ENCODE measurements at regions not wholly inside any gene's neighbourhood (a gene's known extent, or its start where the extent isn't known, plus 50 kb on each side); places are given as distances from the start of the nearest gene placed in this dataset.

DNA sequence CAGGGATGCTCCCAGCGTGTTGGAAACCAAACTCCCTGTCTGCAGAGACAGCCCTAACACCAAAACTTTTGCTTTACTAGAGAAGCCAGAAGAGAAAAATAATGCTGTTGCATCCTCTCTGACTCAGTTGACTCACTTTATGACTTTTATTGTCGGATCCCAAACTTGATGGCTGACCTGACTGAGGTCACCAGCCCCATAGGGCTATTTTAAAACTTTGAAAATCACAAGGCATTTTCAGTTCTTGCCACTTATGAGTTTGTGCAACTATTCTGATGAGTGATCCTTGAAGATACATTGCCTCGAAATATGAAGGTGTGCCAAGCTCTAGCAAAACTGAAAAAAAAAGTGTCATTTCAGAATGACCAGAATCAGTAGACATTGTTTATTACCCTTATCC is 320.2 kb downstream of the DLEU7 start:
- intact Hi-C loops (cut with micrococcal nuclease; ENCODE audit: unreplicated experiment), result no loop called here
- Histone ChIP-seq H3K27me3 (replicated peaks; ENCODE audit: insufficient read depth, low read depth, low read length, poor library complexity) (no peaks in the 10 kb centered on the region), H3K36me3 (ENCODE audit: insufficient read depth, low read length, poor library complexity, severe bottlenecking) (no peaks in the 10 kb centered on the region), H3K4me3 (ENCODE audit: low read depth, low read length, poor library complexity, severe bottlenecking) (no peak overlapping the region), H3K4me1 (ENCODE audit: insufficient read depth, low read length, poor library complexity, severe bottlenecking) (peaks cover 10% of the 10 kb centered on the region), H3K9me3 (ENCODE audit: low read depth, low read length, poor library complexity, severe bottlenecking) (no peaks in the 10 kb centered on the region), H3K27ac (ENCODE audit: low read depth, low read length, poor library complexity, severe bottlenecking) (no peak overlapping the region)
- BruUV-seq (replicated peaks), result no TSS peak
- no peak for TF ChIP-seq EZH2 (IDR thresholded peaks at IDR 0.05; ENCODE audit: borderline replicate concordance, low read depth, low read length, poor library complexity, severe bottlenecking)
- TF ChIP-seq CTCF (conservative IDR thresholded peaks at IDR 0.05; ENCODE audit: low read depth, low read length), result no peak
- CTCF ChIA-PET, result no interaction called here
- no peak for DNase-seq (ENCODE audit: low spot score)
- POLR2A ChIA-PET (ENCODE audit: low non-redundant PET), result no interaction called here

DNA sequence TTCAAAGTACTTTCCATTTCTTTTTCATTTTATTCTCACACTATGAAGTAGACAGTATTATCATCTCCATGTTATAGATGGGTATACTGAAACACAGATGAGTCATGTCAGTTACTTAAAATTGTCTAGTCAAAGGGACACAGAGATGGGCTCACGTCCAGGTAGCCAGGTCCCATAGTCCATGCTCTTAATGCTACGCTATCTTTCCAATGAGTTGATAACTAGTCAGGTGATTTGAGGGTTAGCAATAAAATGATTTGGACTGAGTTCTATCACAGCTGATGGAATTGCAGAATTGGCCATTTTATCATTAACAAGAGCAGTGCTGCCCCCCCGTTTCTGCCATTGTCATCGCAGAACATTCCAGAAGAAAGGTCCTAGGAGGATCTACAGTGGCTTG is 318.9 kb downstream of the DLEU7 start:
- intact Hi-C loops (cut with micrococcal nuclease; ENCODE audit: unreplicated experiment), result no loop called here
- no peak for TF ChIP-seq EZH2 (IDR thresholded peaks at IDR 0.05; ENCODE audit: borderline replicate concordance, low read depth, low read length, poor library complexity, severe bottlenecking)
- TF ChIP-seq CTCF (conservative IDR thresholded peaks at IDR 0.05; ENCODE audit: low read depth, low read length), result no peak
- Histone ChIP-seq H3K4me1 (ENCODE audit: insufficient read depth, low read length, poor library complexity, severe bottlenecking) (peaks cover 10% of the 10 kb centered on the region), H3K9me3 (ENCODE audit: low read depth, low read length, poor library complexity, severe bottlenecking) (no peaks in the 10 kb centered on the region), H3K4me3 (ENCODE audit: low read depth, low read length, poor library complexity, severe bottlenecking) (no peak overlapping the region), H3K36me3 (ENCODE audit: insufficient read depth, low read length, poor library complexity, severe bottlenecking) (no peaks in the 10 kb centered on the region), H3K27me3 (replicated peaks; ENCODE audit: insufficient read depth, low read depth, low read length, poor library complexity) (no peaks in the 10 kb centered on the region), H3K27ac (ENCODE audit: low read depth, low read length, poor library complexity, severe bottlenecking) (no peak overlapping the region)
- ChIA-PET POLR2A (ENCODE audit: low non-redundant PET) (no interaction called here), CTCF (no interaction called here)
- no TSS peak for BruUV-seq (replicated peaks)
- no peak for DNase-seq (ENCODE audit: low spot score)

- H3K36me3 ChIP-seq (ENCODE audit: insufficient read depth, low read length, poor library complexity, severe bottlenecking), result no peaks in the 10 kb centered on the region
- POLR2A ChIA-PET (ENCODE audit: low non-redundant PET), result no interaction called here
- H3K4me1 ChIP-seq (ENCODE audit: insufficient read depth, low read length, poor library complexity, severe bottlenecking), result peaks cover 6% of the 10 kb centered on the region
- no peaks in the 10 kb centered on the region for H3K27me3 ChIP-seq (replicated peaks; ENCODE audit: insufficient read depth, low read depth, low read length, poor library complexity)
- intact Hi-C loops (cut with micrococcal nuclease; ENCODE audit: unreplicated experiment), result no loop called here
- CTCF ChIA-PET, result no interaction called here
- no peak for DNase-seq (ENCODE audit: low spot score)
- TF ChIP-seq CTCF (conservative IDR thresholded peaks at IDR 0.05; ENCODE audit: low read depth, low read length), result no peak
- no peak for TF ChIP-seq EZH2 (IDR thresholded peaks at IDR 0.05; ENCODE audit: borderline replicate concordance, low read depth, low read length, poor library complexity, severe bottlenecking)
- BruUV-seq (replicated peaks), result no TSS peak
- no peak overlapping the region for H3K4me3 ChIP-seq (ENCODE audit: low read depth, low read length, poor library complexity, severe bottlenecking)
- H3K27ac ChIP-seq (ENCODE audit: low read depth, low read length, poor library complexity, severe bottlenecking), result no peak overlapping the region
- H3K9me3 ChIP-seq (ENCODE audit: low read depth, low read length, poor library complexity, severe bottlenecking), result no peaks in the 10 kb centered on the region
These were observed 316.8 kb downstream of the DLEU7 start for GRCh38 chr13:50526661-50527071.
